H1 (cell line): ENCODE measurements at regions not wholly inside any gene's neighbourhood (a gene's known extent, or its start where the extent isn't known, plus 50 kb on each side); places are given as distances from the start of the nearest gene placed in this dataset.

Experiments
- EP300 ChIP-seq, 2 experiments: IDR thresholded peaks; 1 replicate in 1 of 2; 2 replicates in 1 of 2; pipeline ENCODE4 v1.6.1; 2011 to 2012; ENCODE audit warnings: low read depth in 2 of 2, low read length in 2 of 2, mild to moderate bottlenecking in 2 of 2, borderline replicate concordance in 1 of 2, inconsistent platforms in 1 of 2, moderate library complexity in 1 of 2
- EZH2 ChIP-seq: fragments of 200-600 bp; sonication (generic); IDR thresholded peaks from 2 replicates; pipeline ENCODE4 v1.7.1; 2012; ENCODE audit warnings: low read depth, mild to moderate bottlenecking, moderate library complexity, low read length, inconsistent platforms; ENCODE audit not compliant: severe bottlenecking
- POLR2A ChIP-seq, 2 experiments: IDR thresholded peaks; 1 replicate in 1 of 2; 2 replicates in 1 of 2; pipeline ENCODE4 v1.6.1; 2011; ENCODE audit warnings: low read depth in 2 of 2, low read length in 2 of 2, mild to moderate bottlenecking in 2 of 2; ENCODE audit errors: control extremely low read depth in 1 of 2
- RAD21 ChIP-seq, 2 experiments: IDR thresholded peaks in 1 of 2; conservative IDR thresholded peaks in 1 of 2; 2 replicates each; pipeline ENCODE4 v1.6.1; 2011; ENCODE audit warnings: low read depth in 2 of 2, low read length in 2 of 2, improper control_type of control experiment in 1 of 2, inconsistent platforms in 1 of 2, mild to moderate bottlenecking in 1 of 2, moderate library complexity in 1 of 2
- TF ChIP-seq, protein P1 (sequence below): IDR thresholded peaks from 2 replicates; pipeline ENCODE4 v1.6.1; 2011; ENCODE audit warnings: low read depth, mild to moderate bottlenecking, low read length; ENCODE audit not compliant: insufficient read depth
- TF ChIP-seq, protein P2 (sequence below), 3 experiments: IDR thresholded peaks; 1 replicate in 2 of 3; 2 replicates in 1 of 3; pipeline versions ENCODE4 v1.5.1 to v1.6.1; 2011; ENCODE audit warnings: low read length in 3 of 3, mild to moderate bottlenecking in 3 of 3, inconsistent platforms in 2 of 3, low read depth in 1 of 3, moderate library complexity in 1 of 3; ENCODE audit not compliant: insufficient read depth in 1 of 3; ENCODE audit errors: control extremely low read depth in 1 of 3

DNA sequence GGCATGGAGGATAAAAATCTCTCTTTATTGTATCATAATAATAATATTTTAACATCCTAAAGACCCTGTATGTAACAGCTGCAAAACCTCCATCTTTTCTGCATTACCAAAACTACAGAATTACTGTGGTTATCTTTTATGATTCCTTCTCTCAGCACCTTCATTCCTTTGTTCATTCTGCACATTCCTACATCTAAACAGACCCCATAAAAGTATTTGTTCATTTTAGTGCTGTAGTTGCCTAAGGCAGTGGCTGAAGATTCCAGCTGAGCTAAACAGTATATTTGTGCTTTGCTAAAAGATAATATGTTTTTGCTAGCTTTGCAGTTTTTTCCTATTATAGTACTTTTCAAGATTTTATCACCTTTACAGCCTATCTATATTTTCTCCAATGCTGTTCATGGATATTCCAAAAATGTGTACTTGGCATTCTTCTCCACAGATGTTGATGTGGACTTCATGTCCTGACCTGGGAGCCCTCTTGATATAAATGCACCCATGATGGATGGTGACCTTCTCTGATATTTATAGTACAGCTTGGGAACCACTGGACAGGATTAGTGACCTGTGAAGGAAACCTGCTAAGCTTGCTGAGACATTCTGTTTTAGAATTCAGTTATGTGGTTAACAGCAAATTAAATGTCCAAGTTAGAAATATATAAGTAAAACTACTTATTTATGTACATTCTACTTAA is 2832.9 kb upstream of the PCDH20 start:
- TF ChIP-seq POLR2A (IDR thresholded peaks at IDR 0.05; ENCODE audit: control extremely low read depth in 1 of 2, low read depth in 2 of 2, low read length in 2 of 2) (no peak), EZH2 (no peak), EP300 (IDR thresholded peaks at IDR 0.05; ENCODE audit: borderline replicate concordance in 1 of 2, low read depth in 2 of 2, low read length in 2 of 2) (no peak), RAD21 (IDR thresholded peaks at IDR 0.05 in 1 of 2, conservative IDR thresholded peaks at IDR 0.05 in 1 of 2; ENCODE audit: low read depth in 2 of 2, low read length in 2 of 2) (no peak)
- TF ChIP-seq, protein P1, sequence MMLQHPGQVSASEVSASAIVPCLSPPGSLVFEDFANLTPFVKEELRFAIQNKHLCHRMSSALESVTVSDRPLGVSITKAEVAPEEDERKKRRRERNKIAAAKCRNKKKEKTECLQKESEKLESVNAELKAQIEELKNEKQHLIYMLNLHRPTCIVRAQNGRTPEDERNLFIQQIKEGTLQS, result no peak
- TF ChIP-seq, protein P2, sequence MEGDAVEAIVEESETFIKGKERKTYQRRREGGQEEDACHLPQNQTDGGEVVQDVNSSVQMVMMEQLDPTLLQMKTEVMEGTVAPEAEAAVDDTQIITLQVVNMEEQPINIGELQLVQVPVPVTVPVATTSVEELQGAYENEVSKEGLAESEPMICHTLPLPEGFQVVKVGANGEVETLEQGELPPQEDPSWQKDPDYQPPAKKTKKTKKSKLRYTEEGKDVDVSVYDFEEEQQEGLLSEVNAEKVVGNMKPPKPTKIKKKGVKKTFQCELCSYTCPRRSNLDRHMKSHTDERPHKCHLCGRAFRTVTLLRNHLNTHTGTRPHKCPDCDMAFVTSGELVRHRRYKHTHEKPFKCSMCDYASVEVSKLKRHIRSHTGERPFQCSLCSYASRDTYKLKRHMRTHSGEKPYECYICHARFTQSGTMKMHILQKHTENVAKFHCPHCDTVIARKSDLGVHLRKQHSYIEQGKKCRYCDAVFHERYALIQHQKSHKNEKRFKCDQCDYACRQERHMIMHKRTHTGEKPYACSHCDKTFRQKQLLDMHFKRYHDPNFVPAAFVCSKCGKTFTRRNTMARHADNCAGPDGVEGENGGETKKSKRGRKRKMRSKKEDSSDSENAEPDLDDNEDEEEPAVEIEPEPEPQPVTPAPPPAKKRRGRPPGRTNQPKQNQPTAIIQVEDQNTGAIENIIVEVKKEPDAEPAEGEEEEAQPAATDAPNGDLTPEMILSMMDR (IDR thresholded peaks at IDR 0.05; ENCODE audit: control extremely low read depth in 1 of 3, insufficient read depth in 1 of 3, low read depth in 1 of 3, low read length in 3 of 3), result no peak
